ENCODE measurements at regions not wholly inside any gene's neighbourhood (a gene's known extent, or its start where the extent isn't known, plus 50 kb on each side); places are given as distances from the start of the nearest gene placed in this dataset.

DNA sequence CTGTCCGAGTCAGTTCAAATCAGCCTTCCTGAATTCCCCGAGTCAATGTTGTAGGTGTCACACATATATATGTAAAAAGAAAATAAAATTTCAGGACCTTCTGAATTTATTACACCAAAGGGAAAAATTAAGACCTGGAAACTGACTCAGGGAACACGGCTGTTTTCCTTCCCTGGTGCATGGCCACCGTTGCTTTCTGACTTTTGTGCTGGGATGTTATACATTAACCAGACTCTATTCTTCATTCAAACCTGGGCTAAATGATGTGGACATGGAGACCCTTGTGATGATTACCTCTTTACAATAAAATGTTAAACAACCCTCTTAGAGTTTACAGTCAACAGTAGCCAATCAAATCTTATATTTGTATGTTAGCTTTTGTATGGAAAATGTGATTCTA is 51.4 kb upstream of the PLEKHG1 start:
- Histone ChIP-seq H3K9ac (ENCODE audit: insufficient read length) (no peak overlapping the region), H3K27ac (no peak overlapping the region), H3K4me3 (no peak overlapping the region), H3K9me3 (ENCODE audit: low read depth, low read length) (no peaks in the 10 kb centered on the region), H3K36me3 (ENCODE audit: insufficient read depth, low read length) (no peaks in the 10 kb centered on the region)
- TF ChIP-seq FOXP2 (optimal IDR thresholded peaks at IDR 0.05; ENCODE audit: control extremely low read depth, extremely low read length, insufficient read depth), result no peak
- TF ChIP-seq POLR2AphosphoS5 (IDR thresholded peaks at IDR 0.05; ENCODE audit: borderline replicate concordance, low read depth, low read length), result no peak
- no peak for TF ChIP-seq EZH2 (IDR thresholded peaks at IDR 0.05)
- DNase-seq (ENCODE audit: low read depth, low spot score), result no peak

DNA sequence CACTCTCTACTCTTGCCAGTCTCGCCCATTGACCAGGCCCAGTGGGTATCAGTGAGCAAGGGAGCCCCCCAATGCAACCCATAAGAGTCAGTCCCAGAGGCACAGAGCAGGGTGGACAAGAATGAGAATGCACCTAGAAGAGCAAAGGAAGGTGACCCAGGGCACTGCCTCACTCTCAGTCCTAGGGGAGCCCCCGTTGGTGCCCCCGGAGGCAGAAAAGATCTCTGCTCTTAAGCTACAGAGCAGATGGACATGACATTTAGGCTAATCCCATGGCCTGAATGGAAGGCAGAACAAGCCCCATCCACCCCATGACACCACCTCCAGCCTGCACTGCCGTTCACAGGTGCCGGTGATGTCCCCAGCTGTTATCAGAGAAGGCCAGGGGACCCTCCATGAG is 50.7 kb upstream of the PLEKHG1 start:
- Histone ChIP-seq H3K27ac (no peak overlapping the region), H3K4me3 (no peak overlapping the region), H3K9me3 (ENCODE audit: low read depth, low read length) (no peaks in the 10 kb centered on the region), H3K9ac (ENCODE audit: insufficient read length) (no peak overlapping the region), H3K36me3 (ENCODE audit: insufficient read depth, low read length) (no peaks in the 10 kb centered on the region)
- no peak for DNase-seq (ENCODE audit: low read depth, low spot score)
- TF ChIP-seq EZH2 (IDR thresholded peaks at IDR 0.05), result no peak
- no peak for TF ChIP-seq FOXP2 (optimal IDR thresholded peaks at IDR 0.05; ENCODE audit: control extremely low read depth, extremely low read length, insufficient read depth)
- no peak for TF ChIP-seq POLR2AphosphoS5 (IDR thresholded peaks at IDR 0.05; ENCODE audit: borderline replicate concordance, low read depth, low read length)

DNA sequence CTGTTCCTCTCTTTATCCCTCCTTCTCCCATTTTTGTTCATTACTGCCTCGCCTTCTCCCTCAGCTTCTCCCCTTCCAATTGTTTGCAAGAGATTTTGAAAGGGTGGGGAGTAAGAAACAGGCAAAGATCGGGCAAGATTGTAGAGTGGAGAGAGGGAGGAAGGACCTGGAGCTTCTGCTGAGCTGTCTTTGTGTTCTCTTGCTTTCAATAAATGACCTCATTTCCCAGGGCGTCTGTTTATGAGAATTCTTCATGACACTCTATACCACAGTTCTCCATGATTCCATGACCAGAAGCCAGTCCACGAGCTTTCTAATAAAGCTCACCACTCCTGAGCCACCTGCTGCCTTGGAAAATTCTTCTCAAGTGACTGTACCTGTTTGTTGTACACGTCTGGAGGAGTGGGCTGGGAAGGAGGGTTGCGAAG is 50.0 kb upstream of the PLEKHG1 start:
- Histone ChIP-seq H3K36me3 (ENCODE audit: insufficient read depth, low read length) (no peaks in the 10 kb centered on the region), H3K9me3 (ENCODE audit: low read depth, low read length) (no peaks in the 10 kb centered on the region), H3K4me3 (no peak overlapping the region), H3K27ac (no peak overlapping the region), H3K9ac (ENCODE audit: insufficient read length) (no peak overlapping the region)
- no peak for TF ChIP-seq FOXP2 (optimal IDR thresholded peaks at IDR 0.05; ENCODE audit: control extremely low read depth, extremely low read length, insufficient read depth)
- DNase-seq (ENCODE audit: low read depth, low spot score), result no peak
